HCT116 (cell line): ENCODE measurements at regions not wholly inside any gene's neighbourhood (a gene's known extent, or its start where the extent isn't known, plus 50 kb on each side); places are given as distances from the start of the nearest gene placed in this dataset.

Source experiments
- ATAC-seq: fragments of 200-7000 bp; cut with Tn5 transposase; 2 replicates; pipeline ENCODE4 v1.9.1; 2020; ENCODE audit warnings: mild to moderate bottlenecking, moderate library complexity
- BruUV-seq: library from RNA; stranded (reverse); fragments of 400-500 nt; replicated peaks from 2 replicates; lab custom pipeline; 2021; lab: Mats Ljungman, UMichigan
- CTCF ChIA-PET: fragments of 300-600 bp; sonication (Branson Sonifier 250); formaldehyde crosslinking; loops from one replicate; lab custom pipeline; 2021; ENCODE audit warnings: antibody characterized with exemption; lab: Charles Lee
- POLR2A ChIA-PET: fragments of 300-600, 350-600 bp; sonication (Branson Sonifier 250); formaldehyde crosslinking; loops from one replicate; lab custom pipeline; 2021; ENCODE audit warnings: antibody characterized with exemption; lab: Charles Lee
- RAD21 ChIA-PET, 2 experiments: fragments of 300-600 bp; sonication (Branson Sonifier 250); formaldehyde crosslinking; loops; one replicate each; lab custom pipeline; 2023; ENCODE audit warnings: low total read pairs in 2 of 2; ENCODE audit not compliant: uncharacterized antibody in 2 of 2, unreplicated experiment in 2 of 2, low non-redundant PET in 1 of 2; lab: Charles Lee
- DNase-seq: peaks from one replicate; pipeline ENCODE4 v3.0.0-alpha.2; 2010; ENCODE audit warnings: low read depth, low spot score
- H2AFZ ChIP-seq: fragments of 200-600 bp; shearing (Covaris generic), sonication (generic); 2 replicates; pipeline ENCODE4 v1.6.1; 2017; ENCODE audit warnings: low read depth, mixed run types, mixed read lengths, antibody characterized with exemption, low read length; ENCODE audit not compliant: poor library complexity, severe bottlenecking
- H3K27ac ChIP-seq: 2 replicates; pipeline ENCODE4 v1.5.1; 2012; ENCODE audit warnings: low read depth, low read length
- H3K27me3 ChIP-seq: fragments of 200-600 bp; sonication (generic); 2 replicates; pipeline ENCODE4 v1.6.1; 2016; ENCODE audit warnings: mixed run types, low read length, mixed read lengths; ENCODE audit not compliant: insufficient read depth
- H3K36me3 ChIP-seq, 2 experiments: fragments of 200-500 bp in 1 of 2; fragments of 200-600 bp in 1 of 2; sonication (Bioruptor generic) in 1 of 2; sonication (generic) in 1 of 2; 2 replicates each; pipeline versions ENCODE4 v1.5.1 to v1.6.1; 2014 to 2016; ENCODE audit warnings: low read length in 2 of 2, inconsistent platforms in 1 of 2, mixed read lengths in 1 of 2, mixed run types in 1 of 2; ENCODE audit not compliant: insufficient read depth in 2 of 2, control insufficient read depth in 1 of 2
- H3K4me1 ChIP-seq, 2 experiments: fragments of 200-600 bp in 1 of 2; sonication (generic) in 1 of 2; 2 replicates each; pipeline versions ENCODE4 v1.5.1 to v1.6.1; 2012 to 2017; ENCODE audit warnings: low read length in 2 of 2, inconsistent platforms in 1 of 2, mild to moderate bottlenecking in 1 of 2, mixed read lengths in 1 of 2, mixed run types in 1 of 2, moderate library complexity in 1 of 2; ENCODE audit not compliant: insufficient read depth in 2 of 2, control insufficient read depth in 1 of 2
- H3K4me2 ChIP-seq: fragments of 200-600 bp; sonication (generic); 2 replicates; pipeline ENCODE4 v1.6.1; 2017; ENCODE audit warnings: mixed run types, low read length, mixed read lengths
- H3K4me3 ChIP-seq, 2 experiments: fragments of 200-600 bp in 1 of 2; sonication (generic) in 1 of 2; replicated peaks in 1 of 2; 2 replicates each; pipeline ENCODE4 v1.5.1; 2011 to 2016; ENCODE audit warnings: low read length in 2 of 2, control low read depth in 1 of 2, low read depth in 1 of 2, mild to moderate bottlenecking in 1 of 2, mixed read lengths in 1 of 2, mixed run types in 1 of 2
- H3K79me2 ChIP-seq: fragments of 200-600 bp; sonication (generic); 2 replicates; pipeline ENCODE4 v1.6.1; 2017; ENCODE audit warnings: mild to moderate bottlenecking, mixed run types, low read length, moderate library complexity, mixed read lengths; ENCODE audit not compliant: insufficient read depth
- H3K9ac ChIP-seq: fragments of 200-600 bp; sonication (generic); 2 replicates; pipeline ENCODE4 v1.6.1; 2016; ENCODE audit warnings: low read length, mixed read lengths
- H3K9me2 ChIP-seq: fragments of 200-600 bp; sonication (generic), shearing (Covaris generic); 2 replicates; pipeline ENCODE4 v1.6.1; 2017; ENCODE audit warnings: mixed run types, mild to moderate bottlenecking, moderate library complexity; ENCODE audit not compliant: insufficient read depth
- H3K9me3 ChIP-seq, 2 experiments: fragments of 200-500 bp in 1 of 2; fragments of 200-600 bp in 1 of 2; sonication (Bioruptor generic) in 1 of 2; sonication (generic) in 1 of 2; 2 replicates each; pipeline ENCODE4 v1.6.1; 2014 to 2017; ENCODE audit warnings: low read length in 2 of 2, mixed read lengths in 2 of 2, inconsistent platforms in 1 of 2, low read depth in 1 of 2, mild to moderate bottlenecking in 1 of 2, mixed run types in 1 of 2, moderate library complexity in 1 of 2; ENCODE audit not compliant: control insufficient read depth in 1 of 2, insufficient read depth in 1 of 2
- H4K20me1 ChIP-seq: fragments of 200-600 bp; sonication (generic), shearing (Covaris generic); 2 replicates; pipeline ENCODE4 v1.6.1; 2017; ENCODE audit warnings: mixed run types, mild to moderate bottlenecking, moderate library complexity; ENCODE audit not compliant: insufficient read depth
- ELF1 ChIP-seq: IDR thresholded peaks from 2 replicates; pipeline ENCODE4 v1.6.1; 2012; ENCODE audit warnings: low read depth, borderline replicate concordance
- EZH2phosphoT487 ChIP-seq: fragments of 200-600 bp; IDR thresholded peaks from 2 replicates; pipeline ENCODE4 v1.6.1; 2018; ENCODE audit warnings: antibody characterized with exemption, borderline replicate concordance
- MAX ChIP-seq: IDR thresholded peaks from 2 replicates; pipeline ENCODE4 v1.6.1; 2012
- REST ChIP-seq: IDR thresholded peaks from 2 replicates; pipeline ENCODE4 v1.6.1; 2012; ENCODE audit warnings: low read depth
- SP1 ChIP-seq: IDR thresholded peaks from 2 replicates; pipeline ENCODE4 v1.6.1; 2012; ENCODE audit warnings: low read depth
- TCF7L2 ChIP-seq: IDR thresholded peaks from 2 replicates; pipeline ENCODE4 v1.7.0; 2011; ENCODE audit warnings: borderline replicate concordance, inconsistent platforms; ENCODE audit not compliant: insufficient read depth, insufficient read length; ENCODE audit errors: extremely low read depth
- intact Hi-C: fragments of 100-400 bp; cut with micrococcal nuclease; formaldehyde crosslinking; loops from 2 replicates; pipeline ENCODE4 v1.10.0; 2022
- TF ChIP-seq, protein P1 (sequence below): IDR thresholded peaks from 2 replicates; pipeline ENCODE4 v1.6.1; 2011; ENCODE audit warnings: mild to moderate bottlenecking, low read length, moderate library complexity; ENCODE audit not compliant: insufficient replicate concordance; ENCODE audit errors: extremely low read depth

GRCh38 chr3:13258986-13259514 lies 161.1 kb downstream of the NUP210 start:
- H3K4me1 ChIP-seq, result peaks cover 0 to 7% of the 10 kb centered on the region in 2 experiments; a peak in 2 of 4 replicates
- RAD21 ChIA-PET, result no interaction called here
- H3K36me3 ChIP-seq, result no peaks in the 10 kb centered on the region
- no peaks in the 10 kb centered on the region for H3K79me2 ChIP-seq
- intact Hi-C loops, result no loop called here
- TF ChIP-seq, protein P1, sequence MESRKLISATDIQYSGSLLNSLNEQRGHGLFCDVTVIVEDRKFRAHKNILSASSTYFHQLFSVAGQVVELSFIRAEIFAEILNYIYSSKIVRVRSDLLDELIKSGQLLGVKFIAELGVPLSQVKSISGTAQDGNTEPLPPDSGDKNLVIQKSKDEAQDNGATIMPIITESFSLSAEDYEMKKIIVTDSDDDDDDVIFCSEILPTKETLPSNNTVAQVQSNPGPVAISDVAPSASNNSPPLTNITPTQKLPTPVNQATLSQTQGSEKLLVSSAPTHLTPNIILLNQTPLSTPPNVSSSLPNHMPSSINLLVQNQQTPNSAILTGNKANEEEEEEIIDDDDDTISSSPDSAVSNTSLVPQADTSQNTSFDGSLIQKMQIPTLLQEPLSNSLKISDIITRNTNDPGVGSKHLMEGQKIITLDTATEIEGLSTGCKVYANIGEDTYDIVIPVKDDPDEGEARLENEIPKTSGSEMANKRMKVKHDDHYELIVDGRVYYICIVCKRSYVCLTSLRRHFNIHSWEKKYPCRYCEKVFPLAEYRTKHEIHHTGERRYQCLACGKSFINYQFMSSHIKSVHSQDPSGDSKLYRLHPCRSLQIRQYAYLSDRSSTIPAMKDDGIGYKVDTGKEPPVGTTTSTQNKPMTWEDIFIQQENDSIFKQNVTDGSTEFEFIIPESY, result no peak
- no peak for TF ChIP-seq TCF7L2
- TF ChIP-seq, all 23 proteins: peak for 0
- ChIA-PET POLR2A (no interaction called here), CTCF (no interaction called here)
- Histone ChIP-seq H3K9me2 (no peaks in the 10 kb centered on the region), H4K20me1 (no peaks in the 10 kb centered on the region), H3K4me2 (no peak overlapping the region), H3K9me3 (no peaks in the 10 kb centered on the region), H3K4me3 (no peak overlapping the region), H3K9ac (no peak overlapping the region), H3K27ac (no peak overlapping the region), H2AFZ (no peak overlapping the region), H3K27me3 (no peaks in the 10 kb centered on the region)
- BruUV-seq, result no TSS peak
- DNase-seq (no peak), ATAC-seq (no peak)

- Histone ChIP-seq H4K20me1 (no peaks in the 10 kb centered on the region), H3K9me2 (no peaks in the 10 kb centered on the region), H3K4me2 (no peak overlapping the region), H3K9ac (no peak overlapping the region), H3K9me3 (no peaks in the 10 kb centered on the region), H3K36me3 (no peaks in the 10 kb centered on the region), H3K27ac (no peak overlapping the region), H3K79me2 (no peaks in the 10 kb centered on the region), H3K4me1 (peaks cover 0 to 7% of the 10 kb centered on the region in 2 experiments; a peak in 2 of 4 replicates), H3K4me3 (no peak overlapping the region), H2AFZ (no peak overlapping the region), H3K27me3 (no peaks in the 10 kb centered on the region)
- no peak for ATAC-seq
- TF ChIP-seq SP1 (no peak), ELF1 (no peak), MAX (no peak), TCF7L2 (no peak), EZH2phosphoT487 (no peak), REST (no peak)
- BruUV-seq, result no TSS peak
- DNase-seq, result no peak
- ChIA-PET CTCF (no interaction called here), RAD21 (no interaction called here), POLR2A (no interaction called here)
- intact Hi-C loops, result no loop called here
These were observed 161.8 kb downstream of the NUP210 start for GRCh38 chr3:13258280-13258679.
